IMR-90 (cell line): ENCODE measurements at regions not wholly inside any gene's neighbourhood (a gene's known extent, or its start where the extent isn't known, plus 50 kb on each side); places are given as distances from the start of the nearest gene placed in this dataset.

Experiments
- ATAC-seq: fragments of 200-7000 bp; cut with Tn5 transposase; 2 replicates; pipeline ENCODE4 v1.9.1; 2020; ENCODE audit warnings: low read depth, mild to moderate bottlenecking, moderate library complexity
- BruUV-seq: library from RNA; stranded (reverse); fragments of 400-500 nt; replicated peaks from 2 replicates; lab custom pipeline; 2021; lab: Mats Ljungman, UMichigan
- CTCF ChIA-PET: fragments of 300-600 bp; formaldehyde crosslinking; extraction: SDS; loops from one replicate; lab custom pipeline; 2021; ENCODE audit warnings: antibody characterized with exemption; lab: Yijun Ruan, JAX
- POLR2A ChIA-PET: fragments of 300-600 bp; sonication (Branson Sonifier 250); formaldehyde crosslinking; loops from one replicate; lab custom pipeline; 2022; ENCODE audit warnings: antibody characterized with exemption; ENCODE audit not compliant: unreplicated experiment; lab: Charles Lee
- DNase-seq: peaks from one replicate; pipeline ENCODE4 v3.0.0; 2013
- H2AFZ ChIP-seq: replicated peaks from 2 replicates; pipeline ENCODE3; 2013; ENCODE audit warnings: low read length, mild to moderate bottlenecking; ENCODE audit not compliant: poor library complexity
- H2AK5ac ChIP-seq: 2 replicates; pipeline ENCODE4 v1.6.1; 2013; ENCODE audit warnings: low read depth, low read length, inconsistent platforms
- H2AK9ac ChIP-seq: replicated peaks from 2 replicates; pipeline ENCODE3; 2013; ENCODE audit warnings: mild to moderate bottlenecking, low read depth, low read length, moderate library complexity; ENCODE audit not compliant: poor library complexity
- H2BK120ac ChIP-seq: 2 replicates; pipeline ENCODE4 v1.6.1; 2013; ENCODE audit warnings: low read depth, low read length, inconsistent platforms
- H2BK15ac ChIP-seq: 3 replicates; pipeline ENCODE4 v1.6.1; 2013; ENCODE audit warnings: low read depth, low read length, inconsistent platforms
- H2BK20ac ChIP-seq: 2 replicates; pipeline ENCODE4 v1.6.1; 2013; ENCODE audit warnings: low read depth, mild to moderate bottlenecking, inconsistent platforms, low read length, moderate library complexity
- H2BK5ac ChIP-seq: 2 replicates; pipeline ENCODE4 v1.6.1; 2013; ENCODE audit warnings: mild to moderate bottlenecking, low read depth, low read length, inconsistent platforms; ENCODE audit not compliant: poor library complexity, severe bottlenecking
- H3K14ac ChIP-seq: replicated peaks from 2 replicates; pipeline ENCODE4 v1.6.1; 2013; ENCODE audit warnings: low read depth, low read length, inconsistent platforms
- H3K18ac ChIP-seq: 2 replicates; pipeline ENCODE4 v1.6.1; 2013; ENCODE audit warnings: low read depth, low read length, control low read depth
- H3K23ac ChIP-seq: 2 replicates; pipeline ENCODE4 v1.6.1; 2013; ENCODE audit warnings: low read depth, low read length, inconsistent platforms
- H3K27ac ChIP-seq: 2 replicates; pipeline ENCODE4 v1.5.1; 2013; ENCODE audit warnings: mild to moderate bottlenecking, control low read depth, low read length; ENCODE audit not compliant: insufficient read depth
- H3K27me3 ChIP-seq: 2 replicates; pipeline ENCODE4 v1.6.1; 2013; ENCODE audit warnings: low read length; ENCODE audit not compliant: control insufficient read depth, insufficient read depth
- H3K36me3 ChIP-seq: 2 replicates; pipeline ENCODE4 v1.6.1; 2013; ENCODE audit warnings: low read length, mixed read lengths; ENCODE audit not compliant: control insufficient read depth, insufficient read depth
- H3K4ac ChIP-seq: 2 replicates; pipeline ENCODE4 v1.6.1; 2013; ENCODE audit warnings: low read depth, low read length, inconsistent platforms
- H3K4me1 ChIP-seq: 2 replicates; pipeline ENCODE4 v1.6.1; 2013; ENCODE audit warnings: low read length, mixed read lengths; ENCODE audit not compliant: control insufficient read depth, insufficient read depth
- H3K4me2 ChIP-seq: 2 replicates; pipeline ENCODE4 v1.6.1; 2013; ENCODE audit warnings: low read depth, mild to moderate bottlenecking, control low read depth, low read length, moderate library complexity
- H3K4me3 ChIP-seq: 2 replicates; pipeline ENCODE4 v1.5.1; 2013; ENCODE audit warnings: low read depth, mild to moderate bottlenecking, control low read depth, low read length, moderate library complexity; ENCODE audit not compliant: insufficient read depth
- H3K56ac ChIP-seq: 2 replicates; pipeline ENCODE4 v1.6.1; 2013; ENCODE audit warnings: low read length, inconsistent platforms; ENCODE audit not compliant: insufficient read depth; ENCODE audit errors: extremely low read depth
- H3K79me1 ChIP-seq, 2 experiments: 2 replicates each; pipeline ENCODE4 v1.6.1; 2013; ENCODE audit warnings: low read length in 2 of 2, inconsistent platforms in 1 of 2, low read depth in 1 of 2
- H3K9ac ChIP-seq: 2 replicates; pipeline ENCODE4 v1.6.1; 2013; ENCODE audit warnings: low read depth, low read length, control low read depth
- H3K9me1 ChIP-seq: 2 replicates; pipeline ENCODE4 v1.6.1; 2013; ENCODE audit warnings: low read length, inconsistent platforms; ENCODE audit not compliant: insufficient read depth
- H3K9me3 ChIP-seq: 2 replicates; pipeline ENCODE4 v1.6.1; 2013; ENCODE audit warnings: low read length; ENCODE audit not compliant: control insufficient read depth, insufficient read depth
- H4K20me1 ChIP-seq: 2 replicates; pipeline ENCODE4 v1.6.1; 2013; ENCODE audit warnings: low read length, inconsistent platforms; ENCODE audit not compliant: insufficient read depth
- H4K5ac ChIP-seq: 2 replicates; pipeline ENCODE4 v1.6.1; 2013; ENCODE audit warnings: mild to moderate bottlenecking, low read depth, low read length, control low read depth
- H4K8ac ChIP-seq, 2 experiments: 2 replicates each; pipeline ENCODE4 v1.6.1; 2013; ENCODE audit warnings: low read depth in 2 of 2, low read length in 2 of 2, control low read depth in 1 of 2, inconsistent platforms in 1 of 2
- H4K91ac ChIP-seq: 2 replicates; pipeline ENCODE4 v1.6.1; 2013; ENCODE audit warnings: low read depth, low read length, inconsistent platforms; ENCODE audit not compliant: insufficient read depth
- CEBPB ChIP-seq: IDR thresholded peaks from 2 replicates; pipeline ENCODE4 v1.6.1; 2012; ENCODE audit warnings: low read depth, low read length, improper control_type of control experiment
- CHD1 ChIP-seq: IDR thresholded peaks from 2 replicates; pipeline ENCODE4 v1.6.1; 2012; ENCODE audit warnings: low read depth, low read length, improper control_type of control experiment
- CTCF ChIP-seq: conservative IDR thresholded peaks from 2 replicates; pipeline ENCODE4 v1.5.1; 2012; ENCODE audit warnings: mild to moderate bottlenecking, low read depth, low read length, improper control_type of control experiment
- ELK1 ChIP-seq: fragments of 150-350 bp; IDR thresholded peaks from 2 replicates; pipeline ENCODE4 v1.6.1; 2016; ENCODE audit warnings: low read depth, mild to moderate bottlenecking, low read length, moderate library complexity, borderline replicate concordance
- MAZ ChIP-seq: IDR thresholded peaks from 2 replicates; pipeline ENCODE4 v1.6.1; 2012; ENCODE audit warnings: low read depth, mild to moderate bottlenecking, low read length, improper control_type of control experiment, moderate library complexity, borderline replicate concordance
- NFE2L2 ChIP-seq: fragments of 150-350 bp; IDR thresholded peaks from 2 replicates; pipeline ENCODE4 v1.6.1; 2016; ENCODE audit warnings: low read depth, mild to moderate bottlenecking, low read length
- POLR2A ChIP-seq: IDR thresholded peaks from 2 replicates; pipeline ENCODE4 v1.6.1; 2012; ENCODE audit warnings: mild to moderate bottlenecking, low read depth, low read length
- RAD21 ChIP-seq: IDR thresholded peaks from 2 replicates; pipeline ENCODE4 v1.6.1; 2012; ENCODE audit warnings: low read length, improper control_type of control experiment
- RCOR1 ChIP-seq: IDR thresholded peaks from 2 replicates; pipeline ENCODE4 v1.6.1; 2012; ENCODE audit warnings: mild to moderate bottlenecking, low read length, improper control_type of control experiment; ENCODE audit not compliant: insufficient replicate concordance
- RFX5 ChIP-seq: IDR thresholded peaks from 2 replicates; pipeline ENCODE4 v1.8.0; 2012; ENCODE audit warnings: low read depth, mild to moderate bottlenecking, low read length, moderate library complexity
- USF2 ChIP-seq: fragments of 150-350 bp; IDR thresholded peaks from 2 replicates; pipeline ENCODE4 v1.6.1; 2017; ENCODE audit warnings: mild to moderate bottlenecking, antibody characterized with exemption, low read length, low read depth
- WGBS, 2 experiments: methylation state at CpG; one replicate each; pipeline versions ENCODE4 v1.1.5 to v1.1.7; 2013; ENCODE audit warnings: missing lambda C conversion rate in 2 of 2; ENCODE audit not compliant: insufficient read length in 1 of 2; ENCODE audit errors: extremely low coverage in 2 of 2; 5-methylcytosine and 5-hydroxymethylcytosine counted together
- dilution Hi-C: fragments of 300-500 bp; cut with HindIII; formaldehyde crosslinking; loops from one replicate; pipeline ENCODE4 v1.14.3; 2018; ENCODE audit warnings: low sequenced_read_pairs; ENCODE audit not compliant: unreplicated experiment
- in situ Hi-C: fragments of 300-500 bp; cut with MboI; formaldehyde crosslinking; loops from 3 replicates; pipeline ENCODE4 v1.14.3; 2019; ENCODE audit warnings: low sequenced_read_pairs, inconsistent platforms, mixed read lengths
- intact Hi-C: fragments of 100-400 bp; cut with micrococcal nuclease; formaldehyde crosslinking; loops from 2 replicates; pipeline ENCODE4 v1.10.0; 2022

GRCh38 chr2:219954331-219954730 is 326.9 kb downstream of the SLC4A3 start:
- no peak overlapping the region for H3K18ac ChIP-seq
- DNase-seq, result peak; percentile 33
- in situ Hi-C loops (no loop called here), dilution Hi-C loops (no loop called here), intact Hi-C loops (no loop called here)
- H3K27ac ChIP-seq, result no peak overlapping the region
- no peak overlapping the region for H4K8ac ChIP-seq
- no peaks in the 10 kb centered on the region for H4K20me1 ChIP-seq
- WGBS, 2 experiments, result no CpG with 5 or more reads among the region's 1 CpG
- POLR2A ChIA-PET, result no interaction called here
- H3K23ac ChIP-seq, result no peak overlapping the region
- no peaks in the 10 kb centered on the region for H3K9me1 ChIP-seq
- no peak overlapping the region for H2BK5ac ChIP-seq
- no peak overlapping the region for H3K4me2 ChIP-seq
- TF ChIP-seq RAD21 (no peak), RFX5 (no peak), MAZ (no peak), CEBPB (no peak), USF2 (no peak), CHD1 (no peak), POLR2A (no peak), ELK1 (no peak), NFE2L2 (no peak), RCOR1 (no peak), CTCF (no peak)
- no peak overlapping the region for H3K14ac ChIP-seq
- ATAC-seq, result no peak
- H3K4ac ChIP-seq, result no peak overlapping the region
- no peaks in the 10 kb centered on the region for H3K79me1 ChIP-seq
- H3K36me3 ChIP-seq, result no peaks in the 10 kb centered on the region
- no peak overlapping the region for H2AK5ac ChIP-seq
- H2AFZ ChIP-seq, result no peak overlapping the region
- no peak overlapping the region for H2BK15ac ChIP-seq
- no TSS peak for BruUV-seq
- no peak overlapping the region for H3K9ac ChIP-seq
- H3K9me3 ChIP-seq, result peaks cover 11% of the 10 kb centered on the region; the same call in 1 of the 2 replicates
- H2BK20ac ChIP-seq, result no peak overlapping the region
- no peak overlapping the region for H2AK9ac ChIP-seq
- no peak overlapping the region for H4K5ac ChIP-seq
- no peak overlapping the region for H3K4me3 ChIP-seq
- H3K4me1 ChIP-seq, result no peaks in the 10 kb centered on the region
- no peaks in the 10 kb centered on the region for H3K27me3 ChIP-seq
- no peak overlapping the region for H2BK120ac ChIP-seq
- no peak overlapping the region for H3K56ac ChIP-seq
- H4K91ac ChIP-seq, result no peak overlapping the region
- CTCF ChIA-PET, result no interaction called here
